CD4-positive, alpha-beta T cell (primary cell): ENCODE measurements at regions not wholly inside any gene's neighbourhood (a gene's known extent, or its start where the extent isn't known, plus 50 kb on each side); places are given as distances from the start of the nearest gene placed in this dataset.

Experiments used
- ATAC-seq: fragments of 200-7000 bp; cut with Tn5 transposase; one replicate; pipeline ENCODE4 v1.10.0; 2022; ENCODE audit warnings: mild to moderate bottlenecking; ENCODE audit not compliant: poor library complexity
- CTCF ChIA-PET: fragments of 350-600 bp; sonication (Branson Sonifier 250); formaldehyde crosslinking; loops from one replicate; lab custom pipeline; 2021; ENCODE audit warnings: antibody characterized with exemption, inconsistent platforms; lab: Charles Lee
- POLR2A ChIA-PET: fragments of 350-600 bp; sonication (Branson Sonifier 250); formaldehyde crosslinking; loops from one replicate; lab custom pipeline; 2021; ENCODE audit warnings: antibody characterized with exemption, inconsistent platforms; lab: Charles Lee
- DNase-seq, 14 experiments: peaks; one replicate each; pipeline ENCODE4 v3.0.0-alpha.2; 2013 to 2020; ENCODE audit warnings: mixed read lengths in 2 of 14
- H3K27ac ChIP-seq, 2 donors: one replicate each; pipeline versions ENCODE4 v1.5.1 to v1.7.0; 2013; ENCODE audit warnings: low read length in 2 of 2, low read depth in 1 of 2, mild to moderate bottlenecking in 1 of 2
- H3K27me3 ChIP-seq, 2 experiments: 1 replicate in 1 of 2; 2 replicates in 1 of 2; pipeline versions ENCODE4 v1.6.1 to v1.7.0; 2013; ENCODE audit warnings: low read length in 2 of 2, control low read depth in 1 of 2, mild to moderate bottlenecking in 1 of 2, moderate library complexity in 1 of 2; ENCODE audit not compliant: insufficient read depth in 2 of 2, control insufficient read depth in 1 of 2
- H3K36me3 ChIP-seq: one replicate; pipeline ENCODE4 v1.6.1; 2013; ENCODE audit warnings: low read length, control low read depth; ENCODE audit not compliant: insufficient read depth
- H3K4me1 ChIP-seq: one replicate; pipeline ENCODE4 v1.6.1; 2013; ENCODE audit warnings: low read length, control low read depth; ENCODE audit not compliant: insufficient read depth
- H3K4me3 ChIP-seq: one replicate; pipeline ENCODE4 v1.5.1; 2013; ENCODE audit warnings: mild to moderate bottlenecking, low read length, moderate library complexity
- H3K9me3 ChIP-seq, 2 experiments: 1 replicate in 1 of 2; 2 replicates in 1 of 2; pipeline versions ENCODE4 v1.6.1 to v1.7.0; 2013; ENCODE audit warnings: low read length in 2 of 2, mild to moderate bottlenecking in 2 of 2, control low read depth in 1 of 2, moderate library complexity in 1 of 2; ENCODE audit not compliant: control insufficient read depth in 1 of 2, insufficient read depth in 1 of 2
- H3K27ac Mint-ChIP-seq: one replicate; pipeline ENCODE4 v1.8.0; 2020; ENCODE audit warnings: mixed read lengths
- H3K27me3 Mint-ChIP-seq: one replicate; pipeline ENCODE4 v1.8.0; 2021; ENCODE audit warnings: mixed read lengths
- H3K36me3 Mint-ChIP-seq: one replicate; pipeline ENCODE4 v1.8.0; 2021; ENCODE audit warnings: low read depth, mixed read lengths
- H3K4me1 Mint-ChIP-seq: one replicate; pipeline ENCODE4 v1.8.0; 2021; ENCODE audit warnings: low read depth, mixed read lengths
- H3K4me3 Mint-ChIP-seq: one replicate; pipeline ENCODE4 v1.8.0; 2020; ENCODE audit warnings: mild to moderate bottlenecking, mixed read lengths
- H3K9me3 Mint-ChIP-seq: one replicate; pipeline ENCODE4 v1.8.0; 2020; ENCODE audit warnings: mixed read lengths
- CTCF ChIP-seq: fragments of 200-600 bp; IDR thresholded peaks from one replicate; pipeline ENCODE4 v1.8.0; 2022; ENCODE audit warnings: antibody characterized with exemption, mild to moderate bottlenecking
- intact Hi-C, 2 experiments: fragments of 100-400 bp; cut with DNase I in 1 of 2; cut with micrococcal nuclease in 1 of 2; formaldehyde crosslinking; loops; one replicate each; pipeline versions ENCODE4 v1.15.1 to v1.9.0; 2023 to 2025; cut with DNase I, micrococcal nuclease

GRCh38 chr10:78699971-78700370, 368.8 kb upstream of the ZMIZ1 start:
- Histone ChIP-seq H3K4me3 (no peak overlapping the region), H3K36me3 (no peaks in the 10 kb centered on the region), H3K4me1 (no peaks in the 10 kb centered on the region), H3K27me3 (no peaks in the 10 kb centered on the region), H3K9me3 (no peaks in the 10 kb centered on the region), H3K27ac (no peak overlapping the region)
- DNase-seq (no peak), ATAC-seq (no peak)
- Mint-ChIP-seq H3K27ac (no peak overlapping the region), H3K27me3 (peaks cover 9% of the 10 kb centered on the region), H3K36me3 (no peaks in the 10 kb centered on the region), H3K4me3 (no peak overlapping the region), H3K9me3 (no peaks in the 10 kb centered on the region), H3K4me1 (no peaks in the 10 kb centered on the region)
- intact Hi-C loops: no loop called here
- POLR2A ChIA-PET: no interaction called here
- CTCF ChIA-PET: no interaction called here
- TF ChIP-seq CTCF: no peak

- no peak overlapping the region for H3K4me3 ChIP-seq
- no peaks in the 10 kb centered on the region for H3K36me3 ChIP-seq
- no peaks in the 10 kb centered on the region for H3K4me1 ChIP-seq
- no peaks in the 10 kb centered on the region for H3K9me3 ChIP-seq
- ChIA-PET CTCF (no interaction called here), POLR2A (no interaction called here)
- Mint-ChIP-seq H3K4me3 (no peak overlapping the region), H3K27me3 (peaks cover 9% of the 10 kb centered on the region), H3K9me3 (no peaks in the 10 kb centered on the region), H3K4me1 (no peaks in the 10 kb centered on the region), H3K36me3 (no peaks in the 10 kb centered on the region), H3K27ac (no peak overlapping the region)
- no peak for ATAC-seq
- H3K27ac ChIP-seq: no peak overlapping the region
- intact Hi-C loops: no loop called here
- DNase-seq: no peak
- TF ChIP-seq CTCF: no peak
- no peaks in the 10 kb centered on the region for H3K27me3 ChIP-seq
Observed at GRCh38 chr10:78700413-78700812, 368.4 kb upstream of the ZMIZ1 start.

GRCh38 chr10:78700816-78701520, 367.8 kb upstream of the ZMIZ1 start:
- no peak overlapping the region for H3K27ac Mint-ChIP-seq
- H3K36me3 ChIP-seq: no peaks in the 10 kb centered on the region
- H3K4me3 ChIP-seq: no peak overlapping the region
- H3K4me1 ChIP-seq: no peaks in the 10 kb centered on the region
- H3K4me1 Mint-ChIP-seq: no peaks in the 10 kb centered on the region
- H3K36me3 Mint-ChIP-seq: no peaks in the 10 kb centered on the region
- H3K4me3 Mint-ChIP-seq: no peak overlapping the region
- DNase-seq: no peak
- POLR2A ChIA-PET: interaction anchor here (0.6 kb wide), 1 partner anchor 624 kb away, joined by 3 read pairs; no protein-coding TSS in a partner anchor
- ATAC-seq: no peak
- no peaks in the 10 kb centered on the region for H3K9me3 Mint-ChIP-seq
- peaks cover 9% of the 10 kb centered on the region for H3K27me3 Mint-ChIP-seq
- TF ChIP-seq CTCF: no peak
- CTCF ChIA-PET: no interaction called here
- no peak overlapping the region for H3K27ac ChIP-seq
- H3K9me3 ChIP-seq: no peaks in the 10 kb centered on the region
- intact Hi-C loops: no loop called here
- H3K27me3 ChIP-seq: no peaks in the 10 kb centered on the region
